Psoas muscle (tissue), 7 donors: ENCODE measurements at regions not wholly inside any gene's neighbourhood (a gene's known extent, or its start where the extent isn't known, plus 50 kb on each side); places are given as distances from the start of the nearest gene placed in this dataset.
"Not testable (repeated sequence)": the region's sequence is repeated elsewhere in the genome, so short reads cannot be mapped to it uniquely, and the experiment has no call there.

Experiments used
- ATAC-seq, 4 donors: fragments of 200-7000 bp; cut with Tn5 transposase; one replicate each; pipeline ENCODE4 v1.9.1; 2020; ENCODE audit warnings: moderate library complexity in 3 of 4, mild to moderate bottlenecking in 2 of 4
- DNase-seq, 2 donors: peaks; one replicate each; pipeline ENCODE4 v3.0.0-alpha.2; 2020
- H3K27ac ChIP-seq: fragments of 200-600 bp; one replicate; pipeline ENCODE4 v1.8.0; 2022
- H3K27me3 ChIP-seq, 3 donors: fragments of 200-600 bp in 1 of 3; one replicate each; pipeline versions ENCODE4 v1.6.1 to v1.8.0; 2013 to 2022; ENCODE audit warnings: low read length in 2 of 3, mild to moderate bottlenecking in 2 of 3, moderate library complexity in 1 of 3; ENCODE audit not compliant: insufficient read depth in 3 of 3
- H3K36me3 ChIP-seq, 2 donors: fragments of 200-600 bp in 1 of 2; one replicate each; pipeline versions ENCODE4 v1.6.1 to v1.8.0; 2013 to 2022; ENCODE audit warnings: low read depth in 1 of 2, mild to moderate bottlenecking in 1 of 2, moderate library complexity in 1 of 2; ENCODE audit not compliant: insufficient read depth in 1 of 2
- H3K4me1 ChIP-seq: fragments of 200-600 bp; one replicate; pipeline ENCODE4 v1.8.0; 2022
- H3K4me3 ChIP-seq: fragments of 200-600 bp; one replicate; pipeline ENCODE4 v1.8.0; 2022; ENCODE audit warnings: mild to moderate bottlenecking
- H3K9me3 ChIP-seq: fragments of 200-600 bp; one replicate; pipeline ENCODE4 v1.8.0; 2022
- WGBS, 3 donors: extraction: QIAGEN DNeasy Blood & Tissue Kit; methylation state at CpG; one replicate each; pipeline versions ENCODE4 v1.1.6 to v1.1.7; 2013; 5-methylcytosine and 5-hydroxymethylcytosine counted together
- intact Hi-C, 2 donors: fragments of 100-400 bp; cut with DNase I; formaldehyde crosslinking; loops; one replicate each; pipeline versions ENCODE4 v1.11.0 to v1.14.2; 2022
- TF ChIP-seq, protein P1 (sequence below): fragments of 200-600 bp; IDR thresholded peaks from one replicate; pipeline ENCODE4 v1.8.0; 2022; ENCODE audit warnings: antibody characterized with exemption
- donor health status: healthy with polysubstance abuse.
- donor health status: DM: no; HTN: no; CAD: no; lungs with moderate emphysema.
- donor health status: Bipolar disorder and iron deficiency.
- donor health status: healthy.
- donor health status: DM: yes; HTN: yes; CAD: no.
- donor health status: DM: no; HTN: no; CAD: no.
- donor health status: DM: yes; HTN: yes; CAD: no.

DNA sequence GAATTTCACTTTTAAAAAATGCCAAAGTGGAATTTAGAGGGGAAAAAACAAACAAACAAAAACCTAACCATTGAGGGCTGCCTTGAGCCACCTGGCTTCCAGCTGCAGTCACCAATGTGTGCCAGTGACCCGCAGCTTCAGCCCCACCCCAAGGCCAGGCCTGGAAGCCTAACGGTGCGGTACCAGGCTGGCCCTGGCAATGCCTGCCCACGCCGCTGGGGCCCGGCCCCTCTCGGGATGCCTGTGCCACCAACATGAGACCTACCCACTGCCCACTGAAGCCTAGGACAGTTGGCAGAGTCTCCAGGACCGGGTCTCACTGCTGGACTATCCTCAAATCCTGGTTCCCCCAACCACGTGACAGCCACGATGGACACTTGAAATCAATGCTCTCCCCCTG lies 96.6 kb downstream of the NCOR2 start:
- 72 to 75% (median 72%) methylated on average over 10 of the region's 10 CpGs for WGBS, 3 donors
- Histone ChIP-seq H3K36me3 (peaks cover 0 to 42% of the 10 kb centered on the region in 2 donors), H3K27me3 (no peaks in the 10 kb centered on the region), H3K27ac (no peak overlapping the region), H3K4me3 (no peak overlapping the region), H3K9me3 (peaks cover 5% of the 10 kb centered on the region), H3K4me1 (peaks cover 19% of the 10 kb centered on the region)
- intact Hi-C loops, result no loop called here
- ATAC-seq (no peak), DNase-seq (no peak)
- TF ChIP-seq, protein P1, sequence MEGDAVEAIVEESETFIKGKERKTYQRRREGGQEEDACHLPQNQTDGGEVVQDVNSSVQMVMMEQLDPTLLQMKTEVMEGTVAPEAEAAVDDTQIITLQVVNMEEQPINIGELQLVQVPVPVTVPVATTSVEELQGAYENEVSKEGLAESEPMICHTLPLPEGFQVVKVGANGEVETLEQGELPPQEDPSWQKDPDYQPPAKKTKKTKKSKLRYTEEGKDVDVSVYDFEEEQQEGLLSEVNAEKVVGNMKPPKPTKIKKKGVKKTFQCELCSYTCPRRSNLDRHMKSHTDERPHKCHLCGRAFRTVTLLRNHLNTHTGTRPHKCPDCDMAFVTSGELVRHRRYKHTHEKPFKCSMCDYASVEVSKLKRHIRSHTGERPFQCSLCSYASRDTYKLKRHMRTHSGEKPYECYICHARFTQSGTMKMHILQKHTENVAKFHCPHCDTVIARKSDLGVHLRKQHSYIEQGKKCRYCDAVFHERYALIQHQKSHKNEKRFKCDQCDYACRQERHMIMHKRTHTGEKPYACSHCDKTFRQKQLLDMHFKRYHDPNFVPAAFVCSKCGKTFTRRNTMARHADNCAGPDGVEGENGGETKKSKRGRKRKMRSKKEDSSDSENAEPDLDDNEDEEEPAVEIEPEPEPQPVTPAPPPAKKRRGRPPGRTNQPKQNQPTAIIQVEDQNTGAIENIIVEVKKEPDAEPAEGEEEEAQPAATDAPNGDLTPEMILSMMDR, result no peak

DNA sequence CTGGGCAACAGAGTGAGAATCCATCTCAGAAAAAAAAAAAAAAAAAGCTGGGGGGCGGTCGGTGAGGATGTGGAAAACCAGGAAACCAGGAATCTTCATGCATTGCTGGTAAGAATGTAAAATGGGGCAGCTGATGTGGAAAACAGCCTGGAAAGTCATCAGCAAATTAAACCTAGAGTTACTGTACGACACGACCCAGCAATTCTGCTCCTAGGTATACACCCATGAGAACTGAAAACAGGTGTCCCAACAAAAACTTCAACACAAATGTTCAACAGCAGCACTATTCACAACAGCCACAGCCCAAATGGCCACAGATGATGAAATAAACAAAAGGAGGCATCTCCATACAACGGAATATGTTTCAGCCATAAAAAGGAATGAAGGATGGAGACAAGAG lies 97.3 kb downstream of the NCOR2 start:
- WGBS, 3 donors, result 83 to 90% (median 89%) methylated on average over 5 of the region's 5 CpGs
- H3K27ac ChIP-seq, result no peak overlapping the region
- intact Hi-C loops, result no loop called here
- ATAC-seq (no peak), DNase-seq (no peak)
- peaks cover 5% of the 10 kb centered on the region for H3K9me3 ChIP-seq
- no peak overlapping the region for H3K4me3 ChIP-seq
- no peaks in the 10 kb centered on the region for H3K27me3 ChIP-seq
- peaks cover 0 to 48% of the 10 kb centered on the region in 2 donors for H3K36me3 ChIP-seq
- H3K4me1 ChIP-seq, result peaks cover 13% of the 10 kb centered on the region
- TF ChIP-seq, protein P1, result no peak

DNA sequence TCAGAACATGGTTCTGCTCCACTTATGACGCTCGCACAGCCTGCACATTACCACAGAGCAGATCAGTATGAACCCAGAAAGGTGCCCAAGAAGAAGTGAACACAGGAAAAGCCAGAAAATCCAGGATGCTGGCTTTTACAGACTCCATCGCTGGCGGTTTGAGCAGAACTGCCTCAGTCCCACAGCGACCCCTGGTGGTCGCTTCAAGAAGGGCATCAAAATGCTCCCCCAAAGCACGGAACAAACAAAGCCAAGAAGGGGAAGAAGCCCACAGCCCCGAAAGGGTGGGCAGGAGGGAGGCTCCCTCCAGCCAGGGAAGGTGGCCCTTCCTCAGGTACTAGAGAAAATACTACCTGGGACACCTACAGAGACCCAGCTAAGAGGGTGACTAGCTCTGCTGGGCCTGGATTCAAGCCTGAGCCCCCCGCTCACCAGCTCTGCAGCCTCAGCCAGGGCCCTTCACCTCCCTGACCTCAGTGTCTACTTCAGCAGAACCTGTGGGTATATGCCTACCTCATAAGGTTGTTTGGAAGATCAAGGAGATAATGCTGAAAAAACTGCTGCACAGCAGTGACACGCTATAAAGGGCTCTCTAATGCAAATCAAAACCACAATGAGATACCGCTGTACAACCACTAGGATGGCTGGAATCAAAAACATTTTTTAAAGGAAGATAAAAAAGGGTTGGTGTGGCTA lies 98.1 kb downstream of the NCOR2 start:
- Histone ChIP-seq H3K27ac (no peak overlapping the region), H3K27me3 (no peaks in the 10 kb centered on the region), H3K4me1 (peaks cover 7% of the 10 kb centered on the region), H3K36me3 (peaks cover 0 to 55% of the 10 kb centered on the region in 2 donors), H3K4me3 (no peak overlapping the region), H3K9me3 (peaks cover 5% of the 10 kb centered on the region)
- intact Hi-C loops, result no loop called here
- DNase-seq (no peak), ATAC-seq (no peak)
- 75 to 85% (median 83%) methylated on average over 10 to 11 of the region's 11 CpGs for WGBS, 3 donors
- TF ChIP-seq, protein P1, result peak; percentile 61

DNA sequence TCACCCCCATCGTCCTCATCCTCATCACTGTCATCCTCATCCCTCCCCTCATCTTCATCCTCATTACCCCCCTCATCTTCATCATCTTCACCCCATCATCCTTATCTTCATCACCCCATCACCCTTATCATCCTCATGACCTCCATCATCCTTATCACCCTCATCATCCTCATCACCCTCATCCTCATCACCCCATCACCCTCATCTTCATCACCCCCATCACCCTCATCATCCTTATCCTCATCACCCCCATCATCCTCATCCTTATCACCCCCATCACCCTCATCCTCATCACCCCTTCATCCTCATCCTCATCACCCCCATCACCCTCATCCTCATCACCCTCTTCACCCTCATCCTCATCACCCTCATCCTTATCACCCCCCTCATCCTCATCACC lies 99.9 kb downstream of the NCOR2 start:
- H3K9me3 ChIP-seq, H3K4me3 ChIP-seq, H3K4me1 ChIP-seq, H3K27me3 ChIP-seq, intact Hi-C loops, DNase-seq, H3K27ac ChIP-seq, ATAC-seq: not testable (repeated sequence)
- 82 to 97% (median 88%) methylated on average over 1 of the region's 1 CpG for WGBS, 3 donors
- peaks cover 0 to 52% of the 10 kb centered on the region in 2 donors for H3K36me3 ChIP-seq

DNA sequence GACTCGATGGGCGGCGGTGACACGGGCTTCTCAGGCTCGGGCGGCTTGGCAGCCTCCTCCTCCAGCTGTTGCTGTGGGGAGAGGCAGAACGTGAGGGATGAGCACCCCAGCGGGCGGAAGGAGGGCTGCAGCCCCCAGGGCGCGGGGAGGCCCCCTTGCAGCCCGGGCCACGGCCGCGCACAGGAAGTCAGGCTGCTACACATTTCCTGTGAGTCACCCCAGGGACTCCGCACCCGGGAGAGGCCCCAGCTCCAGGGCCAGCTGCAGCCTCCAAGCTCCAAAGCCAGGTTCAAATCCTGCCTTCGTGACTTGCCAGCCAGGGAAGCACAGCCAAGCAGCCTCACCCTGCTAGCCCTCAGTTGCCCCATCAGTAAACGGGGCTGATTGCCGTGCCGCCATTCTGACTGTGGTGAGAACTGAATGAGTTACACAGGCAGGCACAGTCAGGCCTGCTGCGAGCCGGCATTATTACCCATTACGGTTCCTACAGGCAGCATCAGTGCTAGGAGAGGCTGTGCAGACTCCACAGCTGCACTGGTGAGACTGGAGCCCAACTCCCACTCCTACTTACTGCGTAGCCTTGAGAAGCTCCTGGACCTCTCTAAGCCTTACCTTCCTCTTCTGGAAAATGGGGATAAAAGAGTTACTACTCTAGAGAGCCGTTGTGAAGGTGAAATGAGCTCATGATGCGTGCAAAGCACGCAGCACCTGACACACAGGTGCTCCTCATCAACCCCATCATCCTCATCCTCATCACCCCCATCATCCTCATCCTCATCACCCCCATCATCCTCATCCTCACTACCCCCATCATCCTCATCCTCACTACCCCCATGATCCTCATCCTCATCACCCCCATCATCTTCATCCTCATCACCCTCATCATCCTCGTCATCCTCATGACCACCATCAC lies 100.9 kb downstream of the NCOR2 start:
- DNase-seq (peak; percentile 75 to 86), ATAC-seq (peak; percentile 33 to 81 (median 62))
- peaks cover 0 to 49% of the 10 kb centered on the region in 2 donors for H3K36me3 ChIP-seq
- H3K4me1 ChIP-seq, result peaks cover 8% of the 10 kb centered on the region
- intact Hi-C loops, result no loop called here
- TF ChIP-seq, protein P1, result no peak
- 56 to 66% (median 58%) methylated on average over 19 to 29 of the region's 29 CpGs for WGBS, 3 donors
- H3K9me3 ChIP-seq, result peaks cover 5% of the 10 kb centered on the region
- no peaks in the 10 kb centered on the region for H3K27me3 ChIP-seq
- H3K4me3 ChIP-seq, result no peak overlapping the region
- peak overlapping the region; percentile 58 for H3K27ac ChIP-seq
